ENCODE measurements at regions not wholly inside any gene's neighbourhood (a gene's known extent, or its start where the extent isn't known, plus 50 kb on each side); places are given as distances from the start of the nearest gene placed in this dataset.

GRCh38 chr3:161957467-161957866 lies 460.9 kb downstream of the OTOL1 start:
- no peak for DNase-seq (ENCODE audit: low read depth, low spot score)

GRCh38 chr3:161964857-161965256 lies 468.2 kb downstream of the OTOL1 start:
- Histone ChIP-seq H2AFZ (ENCODE audit: low read depth, low read length, poor library complexity, severe bottlenecking) (no peak overlapping the region), H3K4me2 (ENCODE audit: low read length) (no peak overlapping the region), H3K27me3 (ENCODE audit: insufficient read depth, low read length) (no peaks in the 10 kb centered on the region), H3K4me3 (replicated peaks in 1 of 2; ENCODE audit: low read depth in 1 of 2, low read length in 2 of 2) (no peak overlapping the region), H3K79me2 (ENCODE audit: insufficient read depth, low read length) (no peaks in the 10 kb centered on the region), H3K36me3 (ENCODE audit: control insufficient read depth in 1 of 2, insufficient read depth in 2 of 2, low read length in 2 of 2) (no peaks in the 10 kb centered on the region), H4K20me1 (ENCODE audit: insufficient read depth) (no peaks in the 10 kb centered on the region), H3K27ac (ENCODE audit: low read depth, low read length) (no peak overlapping the region), H3K9me3 (ENCODE audit: control insufficient read depth in 1 of 2, insufficient read depth in 1 of 2, low read depth in 1 of 2, low read length in 2 of 2) (no peaks in the 10 kb centered on the region), H3K9me2 (ENCODE audit: insufficient read depth) (no peaks in the 10 kb centered on the region), H3K4me1 (ENCODE audit: control insufficient read depth in 1 of 2, insufficient read depth in 2 of 2, low read length in 2 of 2) (no peaks in the 10 kb centered on the region), H3K9ac (ENCODE audit: low read length) (no peak overlapping the region)
- ChIA-PET CTCF (no interaction called here), RAD21 (ENCODE audit: low non-redundant PET in 1 of 2, low total read pairs in 2 of 2, uncharacterized antibody in 2 of 2, unreplicated experiment in 2 of 2) (no interaction called here), POLR2A (no interaction called here)
- DNase-seq (ENCODE audit: low read depth, low spot score) (no peak), ATAC-seq (no peak)
- intact Hi-C loops (cut with micrococcal nuclease), result no loop called here
- BruUV-seq (replicated peaks), result no TSS peak
- no peak for TF ChIP-seq TCF7L2 (IDR thresholded peaks at IDR 0.05; ENCODE audit: borderline replicate concordance, extremely low read depth, insufficient read depth, insufficient read length)
- no peak for TF ChIP-seq ZFX (IDR thresholded peaks at IDR 0.05)
- no peak for TF ChIP-seq ATF3 (IDR thresholded peaks at IDR 0.05)
- TF ChIP-seq EZH2phosphoT487 (IDR thresholded peaks at IDR 0.05; ENCODE audit: borderline replicate concordance), result no peak
- no peak for TF ChIP-seq RAD21 (IDR thresholded peaks at IDR 0.05; ENCODE audit: low read depth)
- TF ChIP-seq JUND (IDR thresholded peaks at IDR 0.05), result no peak
- no peak for TF ChIP-seq POLR2A (IDR thresholded peaks at IDR 0.05; ENCODE audit: borderline replicate concordance, extremely low read depth, insufficient read depth, insufficient read length)
- no peak for TF ChIP-seq ZNF274 (IDR thresholded peaks at IDR 0.05; ENCODE audit: low read depth, low read length)
- no peak for TF ChIP-seq SIN3A (IDR thresholded peaks at IDR 0.05; ENCODE audit: low read depth)
- no peak for TF ChIP-seq REST (IDR thresholded peaks at IDR 0.05; ENCODE audit: low read depth)

More at GRCh38 chr3:161957467-161957866, 460.9 kb downstream of the OTOL1 start:
- intact Hi-C loops (cut with micrococcal nuclease), result no loop called here
- Histone ChIP-seq H3K36me3 (ENCODE audit: control insufficient read depth in 1 of 2, insufficient read depth in 2 of 2, low read length in 2 of 2) (no peaks in the 10 kb centered on the region), H3K9me2 (ENCODE audit: insufficient read depth) (no peaks in the 10 kb centered on the region), H3K27ac (ENCODE audit: low read depth, low read length) (no peak overlapping the region), H3K4me1 (ENCODE audit: control insufficient read depth in 1 of 2, insufficient read depth in 2 of 2, low read length in 2 of 2) (no peaks in the 10 kb centered on the region), H3K9me3 (ENCODE audit: control insufficient read depth in 1 of 2, insufficient read depth in 1 of 2, low read depth in 1 of 2, low read length in 2 of 2) (no peaks in the 10 kb centered on the region), H3K4me3 (replicated peaks in 1 of 2; ENCODE audit: low read depth in 1 of 2, low read length in 2 of 2) (no peak overlapping the region), H2AFZ (ENCODE audit: low read depth, low read length, poor library complexity, severe bottlenecking) (no peak overlapping the region), H3K9ac (ENCODE audit: low read length) (no peak overlapping the region), H3K79me2 (ENCODE audit: insufficient read depth, low read length) (no peaks in the 10 kb centered on the region), H4K20me1 (ENCODE audit: insufficient read depth) (no peaks in the 10 kb centered on the region), H3K4me2 (ENCODE audit: low read length) (no peak overlapping the region), H3K27me3 (ENCODE audit: insufficient read depth, low read length) (no peaks in the 10 kb centered on the region)
- no peak for TF ChIP-seq ZBTB33 (IDR thresholded peaks at IDR 0.05; ENCODE audit: extremely low read depth, insufficient replicate concordance, low read length)
- no peak for ATAC-seq
- ChIA-PET POLR2A (no interaction called here), CTCF (no interaction called here), RAD21 (ENCODE audit: low non-redundant PET in 1 of 2, low total read pairs in 2 of 2, uncharacterized antibody in 2 of 2, unreplicated experiment in 2 of 2) (no interaction called here)
- no TSS peak for BruUV-seq (replicated peaks)

All from HCT116 (cell line).